ENCODE measurements at regions not wholly inside any gene's neighbourhood (a gene's known extent, or its start where the extent isn't known, plus 50 kb on each side); places are given as distances from the start of the nearest gene placed in this dataset.
"Not testable (repeated sequence)": the region's sequence is repeated elsewhere in the genome, so short reads cannot be mapped to it uniquely, and the experiment has no call there.

DNA sequence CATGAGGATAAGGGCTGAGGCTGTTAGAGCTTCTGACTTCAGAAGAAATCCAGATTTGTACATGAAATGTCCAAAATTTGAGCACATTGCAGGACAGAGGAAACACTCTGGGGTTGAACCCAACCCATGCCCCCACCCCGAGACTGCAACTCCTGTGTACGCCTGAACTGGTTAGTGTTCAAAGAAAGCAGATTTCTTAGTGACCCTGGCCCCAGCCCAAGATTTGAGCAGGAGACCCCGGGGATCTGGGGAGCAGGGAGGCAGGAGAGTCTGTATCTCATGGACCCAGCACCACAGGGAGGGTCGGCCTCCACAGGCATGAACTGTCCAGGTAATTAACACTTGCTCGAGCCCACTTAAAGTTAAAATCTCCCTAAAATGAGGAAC, 69.3 kb upstream of the WNT7B start:
- H3K4me3 ChIP-seq (IDR thresholded peaks at IDR 0.05; ENCODE audit: insufficient read depth, low read depth, low read length): no peak overlapping the region

DNA sequence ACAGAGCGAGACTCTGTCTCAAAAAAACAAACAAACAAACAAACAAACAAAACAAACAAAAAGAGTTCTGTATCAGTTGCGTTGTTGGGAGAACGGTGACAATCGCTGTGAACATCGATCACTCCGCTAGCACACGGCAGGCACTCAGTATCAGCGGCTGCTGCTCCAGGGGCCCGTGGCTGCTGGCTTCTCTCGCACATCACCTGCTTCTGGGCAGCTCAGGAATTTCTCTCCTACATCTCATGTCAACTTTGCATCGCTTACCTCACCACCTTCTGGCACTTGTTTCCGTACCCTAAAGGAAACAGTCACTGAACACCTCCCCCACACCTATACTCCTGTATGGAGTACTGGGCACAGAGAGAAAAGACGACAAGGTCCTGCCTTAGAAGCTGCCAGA, 70.3 kb upstream of the WNT7B start:
- Histone ChIP-seq H3K79me2 (ENCODE audit: insufficient read depth, low read depth) (no peaks in the 10 kb centered on the region), H3K4me3 (IDR thresholded peaks at IDR 0.05; ENCODE audit: insufficient read depth, low read depth, low read length) (no peak overlapping the region), H3K36me3 (ENCODE audit: insufficient read depth) (no peaks in the 10 kb centered on the region), H2AFZ (ENCODE audit: low read depth) (no peak overlapping the region), H3K9ac (no peak overlapping the region), H3K27me3 (ENCODE audit: insufficient read depth, low read depth) (no peaks in the 10 kb centered on the region), H3K4me1 (ENCODE audit: low read depth, poor library complexity, severe bottlenecking) (peaks cover 17% of the 10 kb centered on the region), H3K4me2 (no peak overlapping the region), H4K20me1 (ENCODE audit: insufficient read depth) (no peaks in the 10 kb centered on the region), H3K27ac (no peak overlapping the region)
- TF ChIP-seq, protein P1, sequence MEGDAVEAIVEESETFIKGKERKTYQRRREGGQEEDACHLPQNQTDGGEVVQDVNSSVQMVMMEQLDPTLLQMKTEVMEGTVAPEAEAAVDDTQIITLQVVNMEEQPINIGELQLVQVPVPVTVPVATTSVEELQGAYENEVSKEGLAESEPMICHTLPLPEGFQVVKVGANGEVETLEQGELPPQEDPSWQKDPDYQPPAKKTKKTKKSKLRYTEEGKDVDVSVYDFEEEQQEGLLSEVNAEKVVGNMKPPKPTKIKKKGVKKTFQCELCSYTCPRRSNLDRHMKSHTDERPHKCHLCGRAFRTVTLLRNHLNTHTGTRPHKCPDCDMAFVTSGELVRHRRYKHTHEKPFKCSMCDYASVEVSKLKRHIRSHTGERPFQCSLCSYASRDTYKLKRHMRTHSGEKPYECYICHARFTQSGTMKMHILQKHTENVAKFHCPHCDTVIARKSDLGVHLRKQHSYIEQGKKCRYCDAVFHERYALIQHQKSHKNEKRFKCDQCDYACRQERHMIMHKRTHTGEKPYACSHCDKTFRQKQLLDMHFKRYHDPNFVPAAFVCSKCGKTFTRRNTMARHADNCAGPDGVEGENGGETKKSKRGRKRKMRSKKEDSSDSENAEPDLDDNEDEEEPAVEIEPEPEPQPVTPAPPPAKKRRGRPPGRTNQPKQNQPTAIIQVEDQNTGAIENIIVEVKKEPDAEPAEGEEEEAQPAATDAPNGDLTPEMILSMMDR (conservative IDR thresholded peaks at IDR 0.05; ENCODE audit: low read depth, low read length): no peak

More for the DNA sequence above, 69.3 kb upstream of the WNT7B start:
- no peak overlapping the region for H3K4me2 ChIP-seq
- H3K4me1 ChIP-seq (ENCODE audit: low read depth, poor library complexity, severe bottlenecking): peaks cover 8% of the 10 kb centered on the region
- H4K20me1 ChIP-seq (ENCODE audit: insufficient read depth): no peaks in the 10 kb centered on the region
- H3K9ac ChIP-seq: no peak overlapping the region
- H2AFZ ChIP-seq (ENCODE audit: low read depth): no peak overlapping the region
- H3K79me2 ChIP-seq (ENCODE audit: insufficient read depth, low read depth): no peaks in the 10 kb centered on the region
- H3K36me3 ChIP-seq (ENCODE audit: insufficient read depth): no peaks in the 10 kb centered on the region
- no peak overlapping the region for H3K27ac ChIP-seq
- no peaks in the 10 kb centered on the region for H3K27me3 ChIP-seq (ENCODE audit: insufficient read depth, low read depth)
- TF ChIP-seq, protein P1 (conservative IDR thresholded peaks at IDR 0.05; ENCODE audit: low read depth, low read length): no peak

DNA sequence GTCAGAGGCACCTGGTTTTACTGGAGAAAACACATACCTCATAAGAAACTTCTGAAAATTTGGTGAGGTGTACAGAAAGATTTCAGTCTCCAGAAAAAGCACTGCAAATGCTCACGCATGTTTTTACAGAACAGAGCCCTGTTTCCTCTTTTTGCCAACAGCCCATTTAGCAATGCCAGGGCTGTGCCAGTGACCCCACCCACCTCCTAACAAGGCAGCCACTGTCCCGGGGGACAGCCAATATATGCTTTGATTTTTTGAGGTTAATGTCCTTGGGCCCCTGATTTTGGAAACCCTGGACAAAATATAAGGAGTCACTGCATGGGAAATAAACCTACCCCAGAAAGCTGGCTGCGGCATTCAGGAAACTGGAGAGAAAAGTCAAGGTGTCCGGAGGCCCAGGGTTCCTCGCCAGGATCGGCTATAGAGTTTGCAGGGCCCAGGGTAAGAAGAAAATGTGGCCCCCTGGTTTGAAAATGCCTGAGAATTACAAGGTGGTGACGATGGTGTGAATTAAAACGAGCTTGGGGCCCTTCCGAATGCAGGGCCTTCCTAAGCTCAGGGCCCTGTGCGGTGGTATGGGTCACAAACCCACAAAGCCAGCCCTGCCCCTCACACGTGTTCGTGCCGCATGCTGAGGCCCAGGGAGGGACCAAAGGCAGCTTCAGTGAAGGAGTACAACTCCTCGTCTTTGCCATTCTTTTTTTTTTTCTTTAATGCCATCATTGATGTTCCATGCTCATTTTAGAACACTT, 71.1 kb upstream of the WNT7B start:
- no peaks in the 10 kb centered on the region for H3K36me3 ChIP-seq (ENCODE audit: insufficient read depth)
- no peaks in the 10 kb centered on the region for H3K79me2 ChIP-seq (ENCODE audit: insufficient read depth, low read depth)
- H3K4me1 ChIP-seq (ENCODE audit: low read depth, poor library complexity, severe bottlenecking): peaks cover 21% of the 10 kb centered on the region
- no peak overlapping the region for H3K4me3 ChIP-seq (IDR thresholded peaks at IDR 0.05; ENCODE audit: insufficient read depth, low read depth, low read length)
- no peaks in the 10 kb centered on the region for H3K27me3 ChIP-seq (ENCODE audit: insufficient read depth, low read depth)
- H3K4me2 ChIP-seq: no peak overlapping the region
- no peaks in the 10 kb centered on the region for H4K20me1 ChIP-seq (ENCODE audit: insufficient read depth)
- no peak overlapping the region for H2AFZ ChIP-seq (ENCODE audit: low read depth)
- TF ChIP-seq, protein P1 (conservative IDR thresholded peaks at IDR 0.05; ENCODE audit: low read depth, low read length): no peak
- no peak overlapping the region for H3K9ac ChIP-seq
- no peak overlapping the region for H3K27ac ChIP-seq

DNA sequence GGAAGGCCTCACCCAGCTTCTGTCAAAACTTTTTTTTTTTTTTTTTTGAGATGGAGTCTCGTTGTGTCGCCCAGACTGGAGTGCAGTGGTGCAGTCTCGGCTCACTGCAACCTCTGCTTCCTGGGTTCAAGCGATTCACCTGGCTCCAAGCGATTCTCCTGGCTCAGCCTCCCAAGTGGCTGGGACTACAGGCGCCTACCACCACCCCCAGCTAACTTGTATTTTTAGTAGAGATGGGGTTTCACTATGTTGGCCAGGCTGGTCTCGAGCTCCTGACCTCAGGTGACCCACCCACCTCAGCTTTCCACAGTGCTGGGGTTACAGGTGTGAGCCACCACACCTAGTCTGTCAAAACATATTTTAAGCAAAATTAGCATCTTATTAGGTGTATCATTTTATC, 71.7 kb upstream of the WNT7B start:
- not testable (repeated sequence) for H2AFZ ChIP-seq (ENCODE audit: low read depth); H3K36me3 ChIP-seq (ENCODE audit: insufficient read depth); H4K20me1 ChIP-seq (ENCODE audit: insufficient read depth); H3K4me2 ChIP-seq; H3K27ac ChIP-seq; H3K27me3 ChIP-seq (ENCODE audit: insufficient read depth, low read depth); H3K9ac ChIP-seq; H3K4me3 ChIP-seq (IDR thresholded peaks at IDR 0.05; ENCODE audit: insufficient read depth, low read depth, low read length); H3K79me2 ChIP-seq (ENCODE audit: insufficient read depth, low read depth)
- H3K4me1 ChIP-seq (ENCODE audit: low read depth, poor library complexity, severe bottlenecking): peaks cover 21% of the 10 kb centered on the region

DNA sequence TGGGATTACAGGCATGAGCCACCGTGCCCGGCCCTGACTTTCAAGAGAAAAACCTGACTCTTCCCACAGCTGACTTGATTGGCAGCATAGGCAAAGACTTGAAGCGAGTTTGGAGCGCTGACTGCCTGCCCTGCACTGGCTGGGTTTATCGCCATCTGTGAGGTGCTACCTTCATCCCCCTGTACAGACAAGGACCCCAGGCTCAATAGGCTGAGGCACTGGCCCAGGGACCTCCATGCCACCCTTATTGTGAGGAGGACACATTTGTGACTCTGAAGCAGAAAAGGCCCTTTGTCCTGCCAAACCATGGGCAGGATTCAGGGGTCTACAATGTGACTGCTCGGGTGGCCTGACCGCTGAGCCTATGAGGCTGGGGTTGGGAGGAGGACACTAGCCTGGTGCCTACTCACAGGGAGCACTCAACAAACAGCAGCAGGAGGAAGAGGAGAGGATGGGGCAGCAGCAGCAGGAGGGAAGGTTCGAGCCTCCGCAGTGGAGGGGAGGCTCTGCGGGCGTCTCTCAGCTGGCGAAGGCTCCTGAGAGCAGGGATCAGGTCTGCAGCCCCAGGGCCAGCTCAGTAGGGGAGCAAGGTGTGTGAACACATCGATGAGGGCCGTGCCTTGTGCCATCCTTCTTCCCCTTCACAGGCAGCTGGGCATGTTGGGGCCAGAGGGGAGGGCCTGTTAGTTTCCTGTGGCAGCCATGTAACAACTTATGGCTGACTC, 72.9 kb upstream of the WNT7B start:
- Histone ChIP-seq H3K79me2 (ENCODE audit: insufficient read depth, low read depth) (peaks cover 6% of the 10 kb centered on the region), H3K4me2 (no peak overlapping the region)

More for the DNA sequence above, 72.9 kb upstream of the WNT7B start:
- no peaks in the 10 kb centered on the region for H3K27me3 ChIP-seq (ENCODE audit: insufficient read depth, low read depth)
- H4K20me1 ChIP-seq (ENCODE audit: insufficient read depth): no peaks in the 10 kb centered on the region
- H2AFZ ChIP-seq (ENCODE audit: low read depth): no peak overlapping the region
- H3K4me1 ChIP-seq (ENCODE audit: low read depth, poor library complexity, severe bottlenecking): peaks cover 23% of the 10 kb centered on the region
- TF ChIP-seq, protein P1 (conservative IDR thresholded peaks at IDR 0.05; ENCODE audit: low read depth, low read length): no peak
- no peak overlapping the region for H3K27ac ChIP-seq
- no peaks in the 10 kb centered on the region for H3K36me3 ChIP-seq (ENCODE audit: insufficient read depth)
- H3K9ac ChIP-seq: no peak overlapping the region
- no peak overlapping the region for H3K4me3 ChIP-seq (IDR thresholded peaks at IDR 0.05; ENCODE audit: insufficient read depth, low read depth, low read length)

Measured in KMS-11 (cell line).